Adrenal gland (tissue), 5 donors: ENCODE measurements at regions not wholly inside any gene's neighbourhood (a gene's known extent, or its start where the extent isn't known, plus 50 kb on each side); places are given as distances from the start of the nearest gene placed in this dataset.

ENCODE experiments used
- POLR2A ChIP-seq, 2 donors: fragments of 450-650 bp; IDR thresholded peaks; one replicate each; pipeline ENCODE4 v1.6.1; 2017; ENCODE audit warnings: antibody characterized with exemption in 2 of 2, mild to moderate bottlenecking in 2 of 2, moderate library complexity in 1 of 2
- TF ChIP-seq, protein P1 (sequence below), 6 experiments: fragments of 450-650 bp in 4 of 6; fragments of 200-600 bp in 2 of 6; sonication (generic) in 1 of 6; IDR thresholded peaks; 1 replicate in 5 of 6; 2 replicates in 1 of 6; pipeline versions ENCODE4 v1.5.1 to v1.8.0; 2016 to 2021; ENCODE audit warnings: antibody characterized with exemption in 6 of 6, mild to moderate bottlenecking in 2 of 6, moderate library complexity in 1 of 6
- donor health status: DM: no; HTN: no; CAD: no.

DNA sequence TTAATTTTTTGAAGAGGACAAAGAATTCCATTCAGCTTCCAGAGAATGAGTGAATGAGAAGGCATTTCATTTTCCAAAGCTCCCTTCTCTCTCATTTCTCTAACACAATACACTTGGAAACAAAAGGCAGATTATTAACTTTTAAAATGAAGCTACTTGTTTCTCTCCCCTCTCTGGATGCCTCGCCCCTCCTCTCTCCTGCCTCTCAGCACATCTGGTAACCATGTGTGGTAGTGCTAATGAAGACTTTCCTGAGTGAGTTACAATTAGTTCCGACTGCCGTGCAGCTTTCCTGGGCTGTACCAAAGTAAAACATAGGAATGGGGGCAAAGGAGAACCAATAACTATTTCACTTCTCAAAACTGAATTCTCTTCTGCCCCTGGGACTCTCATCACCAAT is 84.7 kb upstream of the SOX5 start:
- TF ChIP-seq, protein P1, sequence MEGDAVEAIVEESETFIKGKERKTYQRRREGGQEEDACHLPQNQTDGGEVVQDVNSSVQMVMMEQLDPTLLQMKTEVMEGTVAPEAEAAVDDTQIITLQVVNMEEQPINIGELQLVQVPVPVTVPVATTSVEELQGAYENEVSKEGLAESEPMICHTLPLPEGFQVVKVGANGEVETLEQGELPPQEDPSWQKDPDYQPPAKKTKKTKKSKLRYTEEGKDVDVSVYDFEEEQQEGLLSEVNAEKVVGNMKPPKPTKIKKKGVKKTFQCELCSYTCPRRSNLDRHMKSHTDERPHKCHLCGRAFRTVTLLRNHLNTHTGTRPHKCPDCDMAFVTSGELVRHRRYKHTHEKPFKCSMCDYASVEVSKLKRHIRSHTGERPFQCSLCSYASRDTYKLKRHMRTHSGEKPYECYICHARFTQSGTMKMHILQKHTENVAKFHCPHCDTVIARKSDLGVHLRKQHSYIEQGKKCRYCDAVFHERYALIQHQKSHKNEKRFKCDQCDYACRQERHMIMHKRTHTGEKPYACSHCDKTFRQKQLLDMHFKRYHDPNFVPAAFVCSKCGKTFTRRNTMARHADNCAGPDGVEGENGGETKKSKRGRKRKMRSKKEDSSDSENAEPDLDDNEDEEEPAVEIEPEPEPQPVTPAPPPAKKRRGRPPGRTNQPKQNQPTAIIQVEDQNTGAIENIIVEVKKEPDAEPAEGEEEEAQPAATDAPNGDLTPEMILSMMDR (IDR thresholded peaks at IDR 0.05): no peak
- TF ChIP-seq POLR2A (IDR thresholded peaks at IDR 0.05): no peak
